HEK293T (cell line): ENCODE measurements at regions not wholly inside any gene's neighbourhood (a gene's known extent, or its start where the extent isn't known, plus 50 kb on each side); places are given as distances from the start of the nearest gene placed in this dataset.

ENCODE experiments used
- CTCF ChIA-PET: fragments of 350-600 bp; formaldehyde crosslinking; extraction: SDS; loops from one replicate; lab custom pipeline; 2021; ENCODE audit warnings: antibody characterized with exemption, inconsistent platforms; lab: Yijun Ruan, JAX
- POLR2A ChIA-PET: fragments of 350-600 bp; formaldehyde crosslinking; extraction: SDS; loops from one replicate; lab custom pipeline; 2020; ENCODE audit warnings: antibody characterized with exemption, inconsistent platforms; lab: Yijun Ruan, JAX
- DNase-seq: peaks from one replicate; pipeline ENCODE4 v3.0.0; 2012; ENCODE audit warnings: mixed read lengths; ENCODE audit errors: extremely low spot score
- ARNT ChIP-seq: fragments of 450-650 bp; IDR thresholded peaks from 2 replicates; pipeline ENCODE4 v1.6.1; 2017; ENCODE audit warnings: mild to moderate bottlenecking
- BHLHE40 ChIP-seq: fragments of 450-650 bp; IDR thresholded peaks from 2 replicates; pipeline ENCODE4 v1.6.1; 2016; ENCODE audit warnings: mild to moderate bottlenecking, moderate library complexity, borderline replicate concordance
- CTBP1 ChIP-seq: fragments of 450-650 bp; IDR thresholded peaks from 2 replicates; pipeline ENCODE4 v1.6.1; 2016; ENCODE audit warnings: borderline replicate concordance
- ELF4 ChIP-seq: fragments of 450-650 bp; IDR thresholded peaks from 2 replicates; pipeline ENCODE4 v1.6.1; 2017; ENCODE audit warnings: antibody characterized with exemption
- FOXA1 ChIP-seq: fragments of 450-650 bp; IDR thresholded peaks from 2 replicates; pipeline ENCODE4 v1.6.1; 2016; ENCODE audit warnings: mild to moderate bottlenecking
- FOXK2 ChIP-seq: fragments of 450-650 bp; IDR thresholded peaks from 2 replicates; pipeline ENCODE4 v1.6.1; 2016; ENCODE audit warnings: mild to moderate bottlenecking
- FOXM1 ChIP-seq: fragments of 450-650 bp; IDR thresholded peaks from 2 replicates; pipeline ENCODE4 v1.6.1; 2017; ENCODE audit warnings: mild to moderate bottlenecking, borderline replicate concordance
- HDGF ChIP-seq: fragments of 450-650 bp; IDR thresholded peaks from 2 replicates; pipeline ENCODE4 v1.6.1; 2017; ENCODE audit warnings: antibody characterized with exemption, borderline replicate concordance
- L3MBTL2 ChIP-seq: fragments of 450-650 bp; conservative IDR thresholded peaks from 2 replicates; pipeline ENCODE4 v1.6.1; 2016; ENCODE audit warnings: mild to moderate bottlenecking
- LEF1 ChIP-seq: fragments of 450-650 bp; IDR thresholded peaks from 2 replicates; pipeline ENCODE4 v1.6.1; 2017; ENCODE audit warnings: mild to moderate bottlenecking, borderline replicate concordance
- NFRKB ChIP-seq: fragments of 450-650 bp; IDR thresholded peaks from 2 replicates; pipeline ENCODE4 v1.6.1; 2016; ENCODE audit warnings: mild to moderate bottlenecking, moderate library complexity
- SP1 ChIP-seq: fragments of 450-650 bp; IDR thresholded peaks from 2 replicates; pipeline ENCODE4 v1.6.1; 2017
- SUZ12 ChIP-seq: fragments of 450-650 bp; IDR thresholded peaks from 2 replicates; pipeline ENCODE4 v1.6.1; 2016; ENCODE audit warnings: mild to moderate bottlenecking
- TARDBP ChIP-seq: fragments of 450-650 bp; IDR thresholded peaks from 2 replicates; pipeline ENCODE4 v1.6.1; 2016
- ZNF384 ChIP-seq: fragments of 450-650 bp; IDR thresholded peaks from 2 replicates; pipeline ENCODE4 v1.6.1; 2016
- TF ChIP-seq, protein P1 (sequence below): fragments of 450-650 bp; IDR thresholded peaks from 2 replicates; pipeline ENCODE4 v1.6.1; 2016

DNA sequence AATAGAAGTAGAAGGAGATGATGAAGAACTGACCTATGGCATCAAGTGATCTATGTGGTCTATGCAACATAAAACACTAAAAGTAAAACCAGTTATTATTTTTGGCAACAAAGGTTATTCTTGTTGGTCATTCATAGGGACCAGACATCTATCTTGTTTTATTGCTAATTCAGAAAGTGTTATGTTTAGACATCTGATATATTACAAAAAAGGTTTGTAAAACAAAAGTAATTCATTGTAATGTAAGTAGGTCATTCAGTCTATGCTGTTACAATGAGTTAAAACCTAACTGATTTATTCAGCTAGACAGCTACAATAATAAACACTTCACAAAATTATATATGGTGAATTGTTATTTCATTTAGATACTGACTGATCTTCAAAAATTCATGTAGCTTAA, 461.9 kb downstream of the PCDH17 start:
- no peak for DNase-seq
- ChIA-PET CTCF (no interaction called here), POLR2A (no interaction called here)
- TF ChIP-seq FOXM1, result no peak
- TF ChIP-seq, protein P1, sequence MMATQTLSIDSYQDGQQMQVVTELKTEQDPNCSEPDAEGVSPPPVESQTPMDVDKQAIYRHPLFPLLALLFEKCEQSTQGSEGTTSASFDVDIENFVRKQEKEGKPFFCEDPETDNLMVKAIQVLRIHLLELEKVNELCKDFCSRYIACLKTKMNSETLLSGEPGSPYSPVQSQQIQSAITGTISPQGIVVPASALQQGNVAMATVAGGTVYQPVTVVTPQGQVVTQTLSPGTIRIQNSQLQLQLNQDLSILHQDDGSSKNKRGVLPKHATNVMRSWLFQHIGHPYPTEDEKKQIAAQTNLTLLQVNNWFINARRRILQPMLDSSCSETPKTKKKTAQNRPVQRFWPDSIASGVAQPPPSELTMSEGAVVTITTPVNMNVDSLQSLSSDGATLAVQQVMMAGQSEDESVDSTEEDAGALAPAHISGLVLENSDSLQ, result peak; percentile 89
- TF ChIP-seq CTBP1, result peak; percentile 40; the same call in 1 of the 2 replicates

DNA sequence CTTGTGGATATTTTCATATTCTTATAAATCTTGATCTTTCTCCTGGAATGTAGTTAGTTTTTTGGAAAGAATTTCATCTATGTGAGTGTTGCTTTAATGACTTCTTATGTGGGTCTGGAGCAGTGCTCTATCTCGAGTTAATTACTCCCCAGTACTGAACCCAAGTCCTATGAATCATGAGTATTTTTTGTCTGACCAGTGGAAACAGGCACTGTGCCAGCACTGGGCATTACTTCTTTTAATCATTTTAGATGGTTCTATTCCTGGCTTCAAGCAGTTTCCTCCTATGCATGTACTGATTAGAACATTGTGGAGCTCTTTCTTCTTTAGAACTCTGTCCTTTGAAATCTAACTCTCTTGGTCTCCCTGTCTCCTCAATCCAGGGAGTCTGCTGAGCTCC, 466.3 kb downstream of the PCDH17 start:
- no peak for TF ChIP-seq L3MBTL2
- no peak for TF ChIP-seq ZNF384
- TF ChIP-seq, protein P1, result no peak
- CTCF ChIA-PET, result no interaction called here
- POLR2A ChIA-PET, result no interaction called here
- no peak for DNase-seq

DNA sequence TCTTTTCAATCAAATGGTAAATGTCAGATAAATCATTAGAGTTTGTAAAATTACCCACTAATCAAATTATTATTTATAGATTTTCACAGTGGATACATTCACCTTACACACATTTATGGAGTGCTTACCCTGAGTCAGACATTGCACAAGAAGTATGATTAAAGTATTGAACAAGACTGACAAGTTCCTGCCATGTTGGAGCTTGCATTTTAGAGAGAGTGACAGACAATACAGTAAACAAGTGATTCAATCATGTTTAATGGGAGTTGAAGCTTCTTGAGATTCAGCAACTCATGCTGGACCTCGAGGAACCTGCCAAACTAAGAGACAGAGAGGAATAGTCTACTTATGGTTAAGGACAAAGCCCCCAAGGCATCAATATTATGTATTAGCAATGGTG, 487.8 kb downstream of the PCDH17 start:
- CTCF ChIA-PET, result no interaction called here
- POLR2A ChIA-PET, result no interaction called here
- DNase-seq, result no peak
- TF ChIP-seq NFRKB (no peak), ARNT (no peak), TARDBP (no peak), BHLHE40 (no peak), SP1 (no peak), ZNF384 (no peak), CTBP1 (no peak), L3MBTL2 (no peak), FOXK2 (no peak)

DNA sequence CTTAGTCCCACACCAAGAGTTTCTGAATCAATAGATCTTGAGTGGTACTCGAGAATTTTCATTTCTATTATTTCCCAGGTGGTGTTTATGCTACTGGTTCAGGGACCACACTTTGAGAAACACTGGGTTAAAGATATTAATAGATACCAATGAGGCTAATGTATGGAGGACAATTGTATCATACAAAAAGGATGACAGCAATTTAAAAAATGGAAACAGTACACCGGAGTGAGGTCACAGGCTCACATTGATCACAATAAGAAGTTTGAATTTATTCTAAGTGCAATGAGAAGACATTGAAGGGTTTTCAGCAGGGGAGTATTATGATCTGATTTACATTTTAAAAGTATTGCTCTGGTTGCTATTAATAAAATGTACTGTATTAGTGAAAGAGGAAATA, 488.3 kb downstream of the PCDH17 start:
- POLR2A ChIA-PET, result no interaction called here
- CTCF ChIA-PET, result no interaction called here
- no peak for DNase-seq
- TF ChIP-seq FOXK2, result no peak
- TF ChIP-seq HDGF, result no peak
- TF ChIP-seq, protein P1, result no peak
- TF ChIP-seq TARDBP, result no peak
- TF ChIP-seq FOXA1, result no peak
- TF ChIP-seq L3MBTL2, result no peak
- TF ChIP-seq NFRKB, result no peak
- no peak for TF ChIP-seq FOXM1
- TF ChIP-seq SUZ12, result no peak
- no peak for TF ChIP-seq ZNF384
- no peak for TF ChIP-seq SP1

DNA sequence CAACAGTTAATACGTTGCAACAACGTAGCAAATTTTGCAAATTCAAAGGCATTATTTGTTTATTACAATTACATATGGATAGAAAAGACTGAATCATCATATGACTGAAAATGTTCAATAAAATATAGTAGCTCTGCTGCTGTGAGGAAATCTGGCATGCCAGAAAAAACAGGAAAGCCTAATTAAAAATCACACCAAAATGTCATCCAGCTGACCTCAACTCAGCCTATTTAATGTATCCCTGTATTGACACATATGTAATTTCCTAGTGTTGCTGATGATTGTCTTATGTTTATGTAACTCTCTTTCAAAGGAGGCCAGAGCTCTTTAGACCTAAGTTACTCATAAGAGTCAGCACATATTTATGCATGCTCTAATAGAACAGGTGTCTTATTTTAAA, 495.0 kb downstream of the PCDH17 start:
- CTCF ChIA-PET, result no interaction called here

DNA sequence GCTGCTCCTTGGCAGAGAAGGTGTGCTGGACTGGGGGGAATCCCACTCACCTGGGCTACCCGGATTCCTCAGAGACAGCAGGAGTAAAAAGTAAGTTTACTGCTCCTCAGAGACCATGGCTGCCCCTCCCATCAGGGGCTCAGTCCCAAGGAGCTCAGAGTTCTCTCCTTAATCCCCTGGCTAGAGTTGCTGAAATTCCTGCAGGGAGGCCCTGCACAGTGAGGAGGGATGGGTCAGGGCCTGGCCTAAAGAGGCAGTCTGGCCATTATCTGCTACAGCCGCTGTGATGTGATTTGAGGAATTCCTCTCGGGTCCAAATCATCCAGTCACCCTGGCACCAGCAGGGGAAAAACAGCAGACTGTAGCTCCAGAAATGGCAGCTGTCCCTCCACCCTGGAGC, 502.5 kb downstream of the PCDH17 start:
- CTCF ChIA-PET, result no interaction called here
- TF ChIP-seq HDGF, result no peak
- TF ChIP-seq LEF1, result no peak
- TF ChIP-seq, protein P1, result no peak
- POLR2A ChIA-PET, result no interaction called here
- DNase-seq, result no peak

More for the DNA sequence above, 495.0 kb downstream of the PCDH17 start:
- POLR2A ChIA-PET, result no interaction called here
- DNase-seq, result no peak
- no peak for TF ChIP-seq CTBP1
- TF ChIP-seq, protein P1, result no peak
- no peak for TF ChIP-seq FOXM1
- TF ChIP-seq HDGF, result no peak
- no peak for TF ChIP-seq TARDBP
- no peak for TF ChIP-seq BHLHE40
- no peak for TF ChIP-seq SP1
- TF ChIP-seq LEF1, result no peak
- TF ChIP-seq ELF4, result no peak
- TF ChIP-seq L3MBTL2, result no peak
- no peak for TF ChIP-seq FOXK2
- TF ChIP-seq ARNT, result no peak
- TF ChIP-seq ZNF384, result no peak
- no peak for TF ChIP-seq NFRKB
